SU-DHL-6 (cell line): ENCODE measurements at regions not wholly inside any gene's neighbourhood (a gene's known extent, or its start where the extent isn't known, plus 50 kb on each side); places are given as distances from the start of the nearest gene placed in this dataset.

ENCODE experiments used
- EZH2phosphoT487 ChIP-seq: fragments of 200-600 bp; sonication (generic), shearing (Covaris generic); conservative IDR thresholded peaks from 2 replicates; pipeline ENCODE4 v1.6.1; 2018; ENCODE audit warnings: mild to moderate bottlenecking, antibody characterized with exemption, low read length, moderate library complexity, mixed read lengths
- TF ChIP-seq, protein P1 (sequence below): fragments of 200-600 bp; sonication (generic); IDR thresholded peaks from one replicate; pipeline ENCODE4 v1.5.1; 2017; ENCODE audit warnings: antibody characterized with exemption, mild to moderate bottlenecking, low read length, moderate library complexity; ENCODE audit not compliant: insufficient read depth, poor library complexity, severe bottlenecking

DNA sequence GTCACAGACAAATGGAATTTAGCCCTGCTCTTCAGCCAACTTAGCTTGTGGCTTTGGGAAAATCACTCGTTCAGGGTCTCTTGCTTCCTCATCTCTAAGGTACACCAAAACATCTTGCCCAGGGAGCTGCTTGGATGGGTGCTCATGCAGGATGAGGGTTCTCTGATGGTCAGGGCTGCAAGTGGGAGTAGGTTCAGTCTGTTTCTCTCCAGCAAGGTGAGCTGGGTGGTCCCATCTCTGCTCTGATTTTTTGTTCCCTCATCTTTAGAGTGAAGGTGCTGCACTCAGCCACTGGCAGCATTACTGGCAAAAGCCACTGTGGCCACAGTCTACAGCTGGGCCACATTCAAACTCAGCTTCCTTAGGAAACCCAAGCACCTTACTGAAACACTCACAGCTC is 149.9 kb upstream of the GPR26 start:
- TF ChIP-seq, protein P1, sequence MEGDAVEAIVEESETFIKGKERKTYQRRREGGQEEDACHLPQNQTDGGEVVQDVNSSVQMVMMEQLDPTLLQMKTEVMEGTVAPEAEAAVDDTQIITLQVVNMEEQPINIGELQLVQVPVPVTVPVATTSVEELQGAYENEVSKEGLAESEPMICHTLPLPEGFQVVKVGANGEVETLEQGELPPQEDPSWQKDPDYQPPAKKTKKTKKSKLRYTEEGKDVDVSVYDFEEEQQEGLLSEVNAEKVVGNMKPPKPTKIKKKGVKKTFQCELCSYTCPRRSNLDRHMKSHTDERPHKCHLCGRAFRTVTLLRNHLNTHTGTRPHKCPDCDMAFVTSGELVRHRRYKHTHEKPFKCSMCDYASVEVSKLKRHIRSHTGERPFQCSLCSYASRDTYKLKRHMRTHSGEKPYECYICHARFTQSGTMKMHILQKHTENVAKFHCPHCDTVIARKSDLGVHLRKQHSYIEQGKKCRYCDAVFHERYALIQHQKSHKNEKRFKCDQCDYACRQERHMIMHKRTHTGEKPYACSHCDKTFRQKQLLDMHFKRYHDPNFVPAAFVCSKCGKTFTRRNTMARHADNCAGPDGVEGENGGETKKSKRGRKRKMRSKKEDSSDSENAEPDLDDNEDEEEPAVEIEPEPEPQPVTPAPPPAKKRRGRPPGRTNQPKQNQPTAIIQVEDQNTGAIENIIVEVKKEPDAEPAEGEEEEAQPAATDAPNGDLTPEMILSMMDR: no peak
- TF ChIP-seq EZH2phosphoT487: no peak
